Cerebellar cortex (tissue), 1 donor: ENCODE measurements at regions not wholly inside any gene's neighbourhood (a gene's known extent, or its start where the extent isn't known, plus 50 kb on each side); places are given as distances from the start of the nearest gene placed in this dataset.

Experiments used
- DNase-seq: peaks from one replicate; pipeline ENCODE4 v3.0.0-alpha.2; 2015; ENCODE audit warnings: low spot score

- DNase-seq: no peak
Measured at GRCh38 chr9:78493166-78493742, 196.3 kb downstream of the PSAT1 start.

- no peak for DNase-seq
Measured at GRCh38 chr9:78502566-78502965, 205.6 kb downstream of the PSAT1 start.

- no peak for DNase-seq
Measured at GRCh38 chr9:78505546-78505945, 208.6 kb downstream of the PSAT1 start.

GRCh38 chr9:78507037-78507436, 210.1 kb downstream of the PSAT1 start:
- DNase-seq: no peak

- no peak for DNase-seq
Measured at GRCh38 chr9:78510035-78510434, 213.1 kb downstream of the PSAT1 start.

GRCh38 chr9:78515108-78515507, 218.2 kb downstream of the PSAT1 start:
- DNase-seq: no peak

GRCh38 chr9:78519786-78520185, 222.9 kb downstream of the PSAT1 start:
- no peak for DNase-seq

GRCh38 chr9:78521680-78522079, 224.8 kb downstream of the PSAT1 start:
- DNase-seq: no peak

GRCh38 chr9:78525986-78526560, 229.1 kb downstream of the PSAT1 start:
- DNase-seq: no peak

- no peak for DNase-seq
Measured at GRCh38 chr9:78533500-78533899, 236.6 kb downstream of the PSAT1 start.

- no peak for DNase-seq
Measured at GRCh38 chr9:78539188-78539587, 242.3 kb downstream of the PSAT1 start.

- DNase-seq: no peak
Measured at GRCh38 chr9:78539904-78540303, 243.0 kb downstream of the PSAT1 start.

GRCh38 chr9:78541868-78542443, 245.0 kb downstream of the PSAT1 start:
- peak; percentile 47 for DNase-seq

- DNase-seq: peak; percentile 53
Measured at GRCh38 chr9:78542491-78543181, 245.7 kb downstream of the PSAT1 start.

GRCh38 chr9:78543353-78543752, 246.4 kb downstream of the PSAT1 start:
- DNase-seq: no peak

- no peak for DNase-seq
Measured at GRCh38 chr9:78544230-78544629, 247.3 kb downstream of the PSAT1 start.

GRCh38 chr9:78547831-78548230, 250.9 kb downstream of the PSAT1 start:
- DNase-seq: no peak

- no peak for DNase-seq
Measured at GRCh38 chr9:78548670-78549069, 251.7 kb downstream of the PSAT1 start.

GRCh38 chr9:78549711-78550110, 252.8 kb downstream of the PSAT1 start:
- no peak for DNase-seq

- no peak for DNase-seq
Measured at GRCh38 chr9:78552802-78553201, 255.9 kb downstream of the PSAT1 start.

GRCh38 chr9:78557540-78557939, 260.6 kb downstream of the PSAT1 start:
- DNase-seq: no peak

GRCh38 chr9:78559449-78559885, 262.5 kb downstream of the PSAT1 start:
- DNase-seq: no peak

GRCh38 chr9:78562021-78562420, 265.1 kb downstream of the PSAT1 start:
- DNase-seq: no peak
